ENCODE measurements at regions not wholly inside any gene's neighbourhood (a gene's known extent, or its start where the extent isn't known, plus 50 kb on each side); places are given as distances from the start of the nearest gene placed in this dataset.

GRCh38 chr10:118246332-118247295 is 95.5 kb downstream of the FAM204A start:
- DNase-seq: no peak

- no peak for DNase-seq
Observed at GRCh38 chr10:118243907-118244306, 98.2 kb downstream of the FAM204A start.

GRCh38 chr10:118241229-118242137 is 100.6 kb downstream of the FAM204A start:
- DNase-seq: peak; percentile 28

- no peak for DNase-seq
Observed at GRCh38 chr10:118239236-118239630, 102.9 kb downstream of the FAM204A start.

- no peak for DNase-seq
Observed at GRCh38 chr10:118238573-118239235, 103.4 kb downstream of the FAM204A start.

GRCh38 chr10:118237930-118238329 is 104.2 kb downstream of the FAM204A start:
- no peak for DNase-seq

- no peak for DNase-seq
Observed at GRCh38 chr10:118234683-118235082, 107.4 kb downstream of the FAM204A start.

GRCh38 chr10:118220346-118220850 is 121.7 kb downstream of the FAM204A start:
- no peak for DNase-seq

DNA sequence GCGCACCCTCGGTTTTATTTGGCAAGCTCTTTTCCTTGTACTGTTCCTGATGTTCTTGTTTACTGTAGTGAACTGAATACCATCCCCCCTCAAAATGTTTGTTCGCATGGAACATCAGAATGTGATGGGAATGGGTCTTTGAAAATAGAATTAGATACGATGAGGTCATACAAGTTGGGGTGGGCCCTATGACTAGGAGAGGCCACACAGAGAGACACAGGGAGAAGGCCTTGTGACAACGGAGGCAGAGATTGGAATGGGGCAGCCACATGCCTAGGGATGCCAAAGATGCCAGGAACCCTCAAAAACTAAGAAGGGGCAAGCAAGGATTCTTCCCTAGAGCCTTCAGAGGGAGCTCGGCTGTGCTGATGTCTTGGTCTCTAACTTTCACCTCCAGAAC is 123.6 kb downstream of the FAM204A start:
- no peak for DNase-seq

GRCh38 chr10:118216571-118217170 is 125.5 kb downstream of the FAM204A start:
- DNase-seq: no peak

DNA sequence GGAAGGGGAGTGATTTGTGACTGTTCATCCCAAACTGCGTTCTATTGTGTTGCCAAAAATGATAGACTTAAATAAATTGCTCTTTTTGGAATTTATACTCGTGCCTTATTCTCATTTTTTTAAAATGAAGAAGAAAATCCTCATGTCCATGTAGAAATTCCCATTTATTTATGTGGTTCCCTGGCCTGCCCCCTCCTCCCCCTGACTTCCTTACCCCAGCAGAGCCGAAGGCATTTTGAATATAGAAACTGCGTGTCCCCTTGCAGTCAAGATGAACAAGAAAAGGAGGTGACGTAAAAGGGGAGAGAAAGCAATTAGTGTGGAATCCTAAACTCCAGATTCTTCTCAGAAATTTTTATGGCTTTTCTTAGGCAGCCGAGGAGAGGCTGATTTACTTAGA is 126.1 kb downstream of the FAM204A start:
- DNase-seq: no peak

DNA sequence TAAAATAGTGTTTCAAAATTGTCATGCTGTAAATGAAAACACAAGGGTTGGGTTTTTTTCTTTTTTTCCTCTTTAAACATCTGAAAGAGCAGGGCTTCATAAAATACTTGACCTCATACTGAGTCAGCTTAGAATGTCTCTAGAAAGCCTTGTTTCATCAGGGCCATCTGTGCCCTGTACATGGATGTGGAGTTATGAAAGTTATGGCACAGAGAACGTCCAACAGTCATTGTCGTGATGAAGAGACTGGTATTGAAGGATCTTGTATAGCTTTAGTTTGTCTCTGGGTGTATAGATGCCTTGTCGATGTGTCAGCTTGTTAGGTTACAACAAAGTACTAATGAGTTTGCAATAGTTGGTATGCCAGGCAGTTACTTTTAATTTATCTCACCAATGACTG is 127.3 kb downstream of the FAM204A start:
- no peak for DNase-seq

DNA sequence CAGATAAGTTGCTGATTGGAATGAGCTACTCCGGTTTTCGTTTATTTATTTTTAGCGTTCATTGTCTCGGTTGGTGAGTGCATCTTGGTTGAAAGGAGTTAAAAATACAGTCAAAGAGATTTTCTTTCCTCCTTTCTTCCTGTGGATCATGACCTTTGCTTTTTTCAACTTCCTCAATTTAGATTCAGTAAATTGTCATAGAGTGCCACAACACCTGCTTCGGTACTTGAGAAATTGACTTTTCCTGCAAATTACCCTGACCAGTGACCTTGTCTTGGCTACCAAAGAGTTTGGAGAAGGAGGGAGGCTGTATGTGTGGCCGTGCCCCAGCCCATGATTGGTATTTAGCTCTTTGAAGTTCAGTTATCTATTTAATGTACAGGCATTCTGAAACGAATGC is 128.7 kb downstream of the FAM204A start:
- no peak for DNase-seq

DNA sequence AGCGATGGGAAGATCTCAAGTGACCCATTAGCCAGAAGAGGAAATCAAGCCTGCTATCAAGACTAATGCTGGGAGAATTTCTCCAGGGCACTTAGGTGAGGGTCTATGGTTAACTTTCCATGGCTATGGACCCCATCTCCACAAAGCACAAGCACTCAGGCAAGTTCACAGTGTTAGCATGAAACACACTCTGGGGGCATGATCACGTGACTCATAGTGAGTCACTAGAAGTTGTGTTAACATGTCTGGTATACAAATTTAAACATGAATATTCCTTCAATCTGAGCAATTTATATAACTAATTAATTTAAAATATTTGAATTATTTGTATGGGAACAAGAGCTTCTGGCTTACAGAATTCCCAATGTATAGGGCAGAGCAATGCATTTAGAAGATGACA is 131.8 kb downstream of the FAM204A start:
- no peak for DNase-seq

DNA sequence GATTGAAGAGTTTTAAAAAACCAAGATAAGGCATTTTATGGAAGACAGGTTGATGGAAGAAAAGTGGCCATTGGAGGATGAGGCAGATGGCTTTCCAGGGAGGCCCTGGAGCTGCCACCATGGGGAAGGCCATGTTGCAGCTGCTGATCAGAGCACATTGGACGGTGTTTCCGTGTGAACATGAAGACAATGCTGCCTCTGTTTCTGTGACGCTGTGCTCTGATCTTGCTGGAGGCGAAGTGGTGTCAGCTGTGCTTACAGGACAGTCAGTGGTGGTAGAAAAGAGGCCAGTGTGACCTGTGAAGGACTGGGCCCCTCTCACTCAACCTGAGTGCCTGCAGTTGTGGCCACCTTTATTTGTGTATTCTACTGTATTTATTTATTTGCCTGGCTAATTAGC is 132.9 kb downstream of the FAM204A start:
- no peak for DNase-seq

- DNase-seq: no peak
Observed at GRCh38 chr10:118207470-118208007, 134.6 kb downstream of the FAM204A start.

DNA sequence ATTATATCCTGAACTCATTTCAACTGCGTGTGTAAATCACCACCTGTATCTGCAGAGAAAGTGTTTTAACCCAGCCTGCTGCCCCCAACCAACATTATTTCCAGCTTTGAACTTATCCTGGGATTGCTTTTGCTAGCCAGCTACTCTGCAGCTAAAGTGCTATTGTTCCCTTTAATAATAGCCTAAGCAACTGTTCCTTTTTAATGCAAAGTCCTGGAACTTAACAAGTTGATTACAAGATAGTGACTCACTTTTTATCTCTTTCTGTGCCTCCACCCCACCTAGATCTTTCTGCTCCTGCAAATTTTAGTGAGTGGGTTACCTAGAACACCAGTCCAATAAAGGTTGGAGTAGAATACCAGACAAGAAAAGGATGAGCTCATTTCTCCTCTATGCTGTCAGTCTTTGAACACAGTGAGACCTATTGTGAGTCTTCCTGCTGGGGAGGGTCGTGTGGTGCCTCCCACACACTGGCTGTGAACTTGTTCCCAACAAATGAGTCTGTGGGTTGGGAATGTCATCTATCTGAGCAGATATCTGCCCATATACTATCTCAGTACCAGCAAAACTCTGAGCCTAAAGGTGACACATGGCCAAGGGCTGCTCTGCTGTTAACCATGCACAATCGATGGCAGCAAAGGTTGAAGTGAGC is 137.7 kb downstream of the FAM204A start:
- no peak for DNase-seq

DNA sequence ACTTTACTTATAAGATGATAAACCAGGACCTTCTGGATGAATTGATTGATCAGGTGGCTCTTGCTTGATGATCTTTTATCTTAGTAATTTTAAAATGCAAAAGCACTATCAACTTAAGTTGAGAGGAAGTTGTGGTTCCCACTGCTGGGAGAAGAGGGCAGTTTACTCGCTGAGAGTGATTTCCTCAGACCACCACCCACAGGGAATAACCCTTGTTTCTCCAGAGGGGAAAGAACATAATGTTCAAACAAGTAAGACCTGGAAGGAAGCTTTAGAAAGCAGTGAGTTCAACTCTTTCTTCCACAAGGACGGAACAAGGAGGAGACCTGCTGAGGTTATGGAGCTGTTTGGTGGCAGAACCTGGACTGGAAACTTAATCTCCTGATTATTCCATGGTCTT is 138.7 kb downstream of the FAM204A start:
- no peak for DNase-seq

DNA sequence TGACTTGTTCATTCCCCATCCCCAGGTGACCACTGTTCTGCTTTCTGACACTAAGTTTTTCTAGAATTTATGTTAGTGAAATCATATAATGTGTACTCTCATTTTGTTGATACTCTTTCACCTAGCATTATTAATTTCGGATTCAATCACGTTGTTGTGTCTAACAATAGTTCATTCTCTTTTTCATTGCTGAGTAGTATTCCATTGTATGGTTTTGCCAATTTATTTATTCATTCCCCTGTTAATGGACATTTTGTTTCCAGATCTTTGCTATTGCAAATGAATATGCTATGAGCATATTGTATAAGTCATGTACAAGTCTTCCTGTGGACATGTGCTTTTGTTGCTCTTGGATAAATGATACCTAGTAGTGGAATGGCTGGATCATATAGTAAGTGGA is 146.4 kb downstream of the FAM204A start:
- DNase-seq: no peak

DNA sequence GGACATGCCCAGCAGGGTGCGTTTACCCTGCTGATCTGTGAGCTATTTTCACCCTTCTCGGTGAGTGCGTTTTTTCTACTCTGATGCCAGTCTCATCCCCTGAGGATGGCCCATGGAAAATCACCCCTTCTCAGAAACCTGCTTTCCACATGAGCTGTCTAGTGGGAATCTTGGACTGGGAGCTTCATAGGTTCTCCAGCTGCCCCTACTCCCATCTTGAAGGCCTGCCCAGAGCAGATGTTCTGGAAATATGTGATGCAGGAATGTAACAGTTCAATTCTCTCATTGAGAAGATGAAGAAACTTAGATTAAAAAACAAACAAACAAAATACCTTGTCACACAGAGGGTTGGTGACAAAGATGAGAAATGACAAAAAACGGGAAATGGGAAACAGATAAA is 146.9 kb upstream of the RAB11FIP2 start:
- DNase-seq: no peak

- no peak for DNase-seq
Observed at GRCh38 chr10:118181021-118181420, 134.3 kb upstream of the RAB11FIP2 start.

DNA sequence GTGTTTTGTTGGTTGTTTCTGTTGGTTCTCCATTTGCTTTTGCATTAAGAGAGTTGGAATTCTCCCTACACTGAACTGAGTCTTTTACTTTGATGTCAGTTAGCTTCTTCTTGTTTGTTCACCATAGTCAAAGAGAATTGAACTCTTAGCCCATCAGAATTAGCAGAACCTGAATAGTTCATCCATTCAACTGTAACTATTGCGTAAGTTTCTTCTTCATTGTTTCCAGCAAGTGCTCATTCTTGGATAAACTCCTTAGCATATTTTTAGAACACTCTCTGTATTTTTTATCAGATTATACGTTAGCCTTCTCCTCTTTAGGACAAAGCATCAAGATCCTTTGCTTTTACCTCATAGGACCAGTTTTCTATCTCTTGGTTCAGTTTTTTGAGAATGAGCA is 128.4 kb upstream of the RAB11FIP2 start:
- no peak for DNase-seq

All from GOT3 (cell line).